ENCODE measurements at regions not wholly inside any gene's neighbourhood (a gene's known extent, or its start where the extent isn't known, plus 50 kb on each side); places are given as distances from the start of the nearest gene placed in this dataset.

GRCh38 chr11:109667719-109668118, 245.7 kb downstream of the C11orf87 start:
- no peak for DNase-seq
- Histone ChIP-seq H3K4me1 (no peaks in the 10 kb centered on the region), H3K36me3 (no peaks in the 10 kb centered on the region), H3K9me3 (peaks cover 5 to 14% (median 10%) of the 10 kb centered on the region in 4 donors), H3K27ac (no peak overlapping the region), H3K4me3 (no peak overlapping the region), H3K27me3 (no peaks in the 10 kb centered on the region)
- no peak for TF ChIP-seq EP300 (IDR thresholded peaks at IDR 0.05)
- TF ChIP-seq POLR2AphosphoS5 (IDR thresholded peaks at IDR 0.05), result no peak
- TF ChIP-seq POLR2A (IDR thresholded peaks at IDR 0.05), result no peak
- TF ChIP-seq, protein P1, sequence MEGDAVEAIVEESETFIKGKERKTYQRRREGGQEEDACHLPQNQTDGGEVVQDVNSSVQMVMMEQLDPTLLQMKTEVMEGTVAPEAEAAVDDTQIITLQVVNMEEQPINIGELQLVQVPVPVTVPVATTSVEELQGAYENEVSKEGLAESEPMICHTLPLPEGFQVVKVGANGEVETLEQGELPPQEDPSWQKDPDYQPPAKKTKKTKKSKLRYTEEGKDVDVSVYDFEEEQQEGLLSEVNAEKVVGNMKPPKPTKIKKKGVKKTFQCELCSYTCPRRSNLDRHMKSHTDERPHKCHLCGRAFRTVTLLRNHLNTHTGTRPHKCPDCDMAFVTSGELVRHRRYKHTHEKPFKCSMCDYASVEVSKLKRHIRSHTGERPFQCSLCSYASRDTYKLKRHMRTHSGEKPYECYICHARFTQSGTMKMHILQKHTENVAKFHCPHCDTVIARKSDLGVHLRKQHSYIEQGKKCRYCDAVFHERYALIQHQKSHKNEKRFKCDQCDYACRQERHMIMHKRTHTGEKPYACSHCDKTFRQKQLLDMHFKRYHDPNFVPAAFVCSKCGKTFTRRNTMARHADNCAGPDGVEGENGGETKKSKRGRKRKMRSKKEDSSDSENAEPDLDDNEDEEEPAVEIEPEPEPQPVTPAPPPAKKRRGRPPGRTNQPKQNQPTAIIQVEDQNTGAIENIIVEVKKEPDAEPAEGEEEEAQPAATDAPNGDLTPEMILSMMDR (IDR thresholded peaks at IDR 0.05), result no peak
- WGBS, 5 donors, result 92 to 100% (median 97%) methylated on average over 2 of the region's 2 CpGs
- intact Hi-C loops (cut with DNase I; ENCODE audit: low total_unique reads), result no loop called here

- no peak overlapping the region for H3K27ac ChIP-seq
- H3K27me3 ChIP-seq, result no peaks in the 10 kb centered on the region
- no peak for DNase-seq
- 49 to 65% (median 54%) methylated on average over 2 of the region's 2 CpGs for WGBS, 5 donors
- intact Hi-C loops (cut with DNase I; ENCODE audit: low total_unique reads), result no loop called here
- H3K4me3 ChIP-seq, result no peak overlapping the region
- H3K36me3 ChIP-seq, result no peaks in the 10 kb centered on the region
- H3K9me3 ChIP-seq, result peaks cover 5 to 14% (median 10%) of the 10 kb centered on the region in 4 donors
- TF ChIP-seq, protein P1 (IDR thresholded peaks at IDR 0.05), result no peak
- TF ChIP-seq POLR2AphosphoS5 (IDR thresholded peaks at IDR 0.05) (no peak), POLR2A (IDR thresholded peaks at IDR 0.05) (no peak), EP300 (IDR thresholded peaks at IDR 0.05) (no peak)
- no peaks in the 10 kb centered on the region for H3K4me1 ChIP-seq
Observed at GRCh38 chr11:109668973-109669634, 247.1 kb downstream of the C11orf87 start.

GRCh38 chr11:109677231-109677630, 255.2 kb downstream of the C11orf87 start:
- intact Hi-C loops (cut with DNase I; ENCODE audit: low total_unique reads), result no loop called here
- Histone ChIP-seq H3K27ac (no peak overlapping the region), H3K4me1 (peaks cover 0 to 15% (median 0%) of the 10 kb centered on the region in 4 donors)

GRCh38 chr11:109677876-109678275, 255.9 kb downstream of the C11orf87 start:
- Histone ChIP-seq H3K36me3 (no peaks in the 10 kb centered on the region), H3K4me3 (no peak overlapping the region), H3K4me1 (peaks cover 0 to 15% (median 0%) of the 10 kb centered on the region in 4 donors), H3K9me3 (no peaks in the 10 kb centered on the region), H3K27ac (no peak overlapping the region), H3K27me3 (no peaks in the 10 kb centered on the region)
- intact Hi-C loops (cut with DNase I; ENCODE audit: low total_unique reads), result no loop called here
- TF ChIP-seq POLR2A (IDR thresholded peaks at IDR 0.05), result no peak
- no peak for TF ChIP-seq POLR2AphosphoS5 (IDR thresholded peaks at IDR 0.05)
- TF ChIP-seq EP300 (IDR thresholded peaks at IDR 0.05), result no peak
- TF ChIP-seq, protein P1 (IDR thresholded peaks at IDR 0.05), result no peak
- DNase-seq, result no peak

More at GRCh38 chr11:109677231-109677630, 255.2 kb downstream of the C11orf87 start:
- H3K9me3 ChIP-seq, result no peaks in the 10 kb centered on the region
- DNase-seq, result no peak
- H3K4me3 ChIP-seq, result no peak overlapping the region
- H3K36me3 ChIP-seq, result no peaks in the 10 kb centered on the region
- H3K27me3 ChIP-seq, result no peaks in the 10 kb centered on the region
- TF ChIP-seq EP300 (IDR thresholded peaks at IDR 0.05) (no peak), POLR2A (IDR thresholded peaks at IDR 0.05) (no peak), POLR2AphosphoS5 (IDR thresholded peaks at IDR 0.05) (no peak)
- TF ChIP-seq, protein P1 (IDR thresholded peaks at IDR 0.05), result no peak
